Esophagus muscularis mucosa (tissue), 3 donors: ENCODE measurements at regions not wholly inside any gene's neighbourhood (a gene's known extent, or its start where the extent isn't known, plus 50 kb on each side); places are given as distances from the start of the nearest gene placed in this dataset.

Experiments used
- POLR2A ChIP-seq: fragments of 450-650 bp; IDR thresholded peaks from one replicate; pipeline ENCODE4 v1.6.1; 2017; ENCODE audit warnings: antibody characterized with exemption, moderate library complexity, mild to moderate bottlenecking, low read depth
- TF ChIP-seq, protein P1 (sequence below), 3 experiments: fragments of 200-600 bp in 2 of 3; fragments of 450-650 bp in 1 of 3; sonication (generic) in 2 of 3; IDR thresholded peaks; one replicate each; pipeline ENCODE4 v1.5.1; 2017 to 2019; ENCODE audit warnings: antibody characterized with exemption in 3 of 3, mild to moderate bottlenecking in 2 of 3, moderate library complexity in 1 of 3

- TF ChIP-seq, protein P1, sequence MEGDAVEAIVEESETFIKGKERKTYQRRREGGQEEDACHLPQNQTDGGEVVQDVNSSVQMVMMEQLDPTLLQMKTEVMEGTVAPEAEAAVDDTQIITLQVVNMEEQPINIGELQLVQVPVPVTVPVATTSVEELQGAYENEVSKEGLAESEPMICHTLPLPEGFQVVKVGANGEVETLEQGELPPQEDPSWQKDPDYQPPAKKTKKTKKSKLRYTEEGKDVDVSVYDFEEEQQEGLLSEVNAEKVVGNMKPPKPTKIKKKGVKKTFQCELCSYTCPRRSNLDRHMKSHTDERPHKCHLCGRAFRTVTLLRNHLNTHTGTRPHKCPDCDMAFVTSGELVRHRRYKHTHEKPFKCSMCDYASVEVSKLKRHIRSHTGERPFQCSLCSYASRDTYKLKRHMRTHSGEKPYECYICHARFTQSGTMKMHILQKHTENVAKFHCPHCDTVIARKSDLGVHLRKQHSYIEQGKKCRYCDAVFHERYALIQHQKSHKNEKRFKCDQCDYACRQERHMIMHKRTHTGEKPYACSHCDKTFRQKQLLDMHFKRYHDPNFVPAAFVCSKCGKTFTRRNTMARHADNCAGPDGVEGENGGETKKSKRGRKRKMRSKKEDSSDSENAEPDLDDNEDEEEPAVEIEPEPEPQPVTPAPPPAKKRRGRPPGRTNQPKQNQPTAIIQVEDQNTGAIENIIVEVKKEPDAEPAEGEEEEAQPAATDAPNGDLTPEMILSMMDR (IDR thresholded peaks at IDR 0.05) = no peak
- no peak for TF ChIP-seq POLR2A
Observed at GRCh38 chr21:27021801-27022200, 54.9 kb upstream of the ADAMTS5 start.
